GM21576 (cell line): ENCODE measurements at regions not wholly inside any gene's neighbourhood (a gene's known extent, or its start where the extent isn't known, plus 50 kb on each side); places are given as distances from the start of the nearest gene placed in this dataset.

ENCODE experiments used
- ATAC-seq: cut with Tn5 transposase; IDR thresholded peaks from one replicate; pipeline ENCODE4 v1.9.1; 2021; ENCODE audit warnings: mild to moderate bottlenecking, moderate library complexity; ENCODE audit not compliant: unreplicated experiment

DNA sequence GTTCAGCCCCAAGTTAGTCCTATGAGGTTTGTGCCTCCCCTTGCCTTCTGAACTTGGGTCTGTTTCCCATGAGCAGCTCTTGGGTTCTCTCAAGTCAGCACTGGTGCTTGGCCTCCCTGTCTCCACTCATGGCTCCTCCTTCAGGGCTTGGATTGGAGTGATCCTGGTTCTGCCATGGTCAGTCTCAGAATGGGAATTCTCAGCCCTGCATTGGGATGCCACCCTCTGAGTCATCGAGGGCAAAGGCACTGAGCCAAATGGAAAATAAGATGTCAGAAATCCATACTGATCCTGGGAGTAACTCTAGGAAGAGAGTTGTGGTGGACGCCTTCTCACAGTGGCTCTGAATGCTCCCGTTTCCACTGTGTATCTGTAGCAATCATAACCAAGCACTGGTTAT, 233.4 kb upstream of the HABP2 start:
- no peak for ATAC-seq

DNA sequence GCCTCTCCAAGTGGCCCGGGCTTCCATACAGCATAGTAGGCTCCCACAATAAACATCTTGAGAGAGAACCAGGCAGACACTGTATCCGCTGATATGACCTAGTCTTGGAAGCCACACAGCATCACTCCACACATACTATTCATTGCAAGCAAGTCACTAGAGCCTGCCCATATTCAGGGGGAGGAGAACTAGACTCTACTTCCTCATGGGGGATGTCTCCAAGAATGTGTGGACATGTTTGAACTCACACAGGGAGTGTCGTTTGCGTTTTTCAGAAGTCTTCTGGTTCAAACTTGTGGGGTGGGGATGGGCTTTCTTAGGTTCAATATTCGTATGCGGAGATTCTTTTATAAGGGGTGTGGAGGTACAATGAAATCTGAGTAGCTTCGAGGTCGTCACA, 232.6 kb upstream of the HABP2 start:
- no peak for ATAC-seq

DNA sequence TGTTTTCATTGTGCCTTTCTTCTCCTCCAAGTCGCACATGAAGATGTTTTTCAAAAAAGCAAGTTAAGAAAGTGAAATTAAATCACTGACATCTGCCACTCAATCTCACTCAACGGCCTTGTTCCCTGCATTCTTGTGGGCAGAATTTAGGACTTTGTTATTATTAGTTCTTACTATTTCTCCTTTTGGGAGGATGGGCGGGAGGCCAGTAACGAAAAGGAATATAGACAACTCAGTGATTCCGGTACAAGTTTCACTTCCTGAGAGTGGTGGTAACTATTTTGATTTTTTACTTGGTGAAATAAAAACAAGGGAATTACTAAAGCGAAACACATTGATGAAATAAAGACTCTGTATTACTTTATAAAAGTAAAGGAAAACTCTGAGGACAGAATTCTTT, 231.9 kb upstream of the HABP2 start:
- no peak for ATAC-seq

DNA sequence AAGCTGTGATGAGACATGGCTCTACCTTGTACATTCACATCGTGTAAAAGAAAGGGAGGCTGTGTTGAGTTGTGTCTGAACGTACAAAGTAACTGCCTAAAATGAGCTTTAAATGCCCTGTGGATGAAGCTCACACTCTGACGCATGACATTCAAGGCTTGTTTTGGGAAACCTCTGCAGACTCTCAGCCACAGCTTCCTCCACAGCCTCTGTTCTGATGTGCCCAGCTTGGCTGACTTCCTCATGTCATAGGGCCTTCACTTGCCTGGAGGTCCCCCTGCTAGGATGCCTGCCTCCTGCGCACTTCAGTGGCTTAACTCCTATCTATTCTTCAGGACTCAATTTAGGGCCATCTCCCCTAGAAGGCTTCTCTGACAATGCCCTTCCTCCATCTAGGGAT, 230.0 kb upstream of the HABP2 start:
- no peak for ATAC-seq

DNA sequence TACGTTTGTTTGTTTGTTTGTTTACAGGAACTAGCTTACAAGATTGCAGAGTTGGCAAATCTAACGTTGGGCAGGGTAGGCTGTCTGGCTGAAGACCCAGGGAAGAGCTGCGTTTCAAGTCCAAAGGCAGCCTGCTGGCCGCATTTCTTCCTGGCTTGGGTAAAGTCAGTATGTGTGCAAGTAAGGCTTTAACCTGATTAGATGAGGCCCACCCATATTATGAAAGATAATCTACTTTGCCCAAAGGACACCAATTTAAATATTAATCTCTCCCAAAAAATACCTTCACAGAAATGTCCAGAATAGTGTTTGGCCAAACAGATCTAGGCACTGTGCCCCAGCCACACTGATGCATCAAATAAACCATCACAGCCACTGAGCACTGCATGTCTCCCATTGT, 228.9 kb upstream of the HABP2 start:
- no peak for ATAC-seq

DNA sequence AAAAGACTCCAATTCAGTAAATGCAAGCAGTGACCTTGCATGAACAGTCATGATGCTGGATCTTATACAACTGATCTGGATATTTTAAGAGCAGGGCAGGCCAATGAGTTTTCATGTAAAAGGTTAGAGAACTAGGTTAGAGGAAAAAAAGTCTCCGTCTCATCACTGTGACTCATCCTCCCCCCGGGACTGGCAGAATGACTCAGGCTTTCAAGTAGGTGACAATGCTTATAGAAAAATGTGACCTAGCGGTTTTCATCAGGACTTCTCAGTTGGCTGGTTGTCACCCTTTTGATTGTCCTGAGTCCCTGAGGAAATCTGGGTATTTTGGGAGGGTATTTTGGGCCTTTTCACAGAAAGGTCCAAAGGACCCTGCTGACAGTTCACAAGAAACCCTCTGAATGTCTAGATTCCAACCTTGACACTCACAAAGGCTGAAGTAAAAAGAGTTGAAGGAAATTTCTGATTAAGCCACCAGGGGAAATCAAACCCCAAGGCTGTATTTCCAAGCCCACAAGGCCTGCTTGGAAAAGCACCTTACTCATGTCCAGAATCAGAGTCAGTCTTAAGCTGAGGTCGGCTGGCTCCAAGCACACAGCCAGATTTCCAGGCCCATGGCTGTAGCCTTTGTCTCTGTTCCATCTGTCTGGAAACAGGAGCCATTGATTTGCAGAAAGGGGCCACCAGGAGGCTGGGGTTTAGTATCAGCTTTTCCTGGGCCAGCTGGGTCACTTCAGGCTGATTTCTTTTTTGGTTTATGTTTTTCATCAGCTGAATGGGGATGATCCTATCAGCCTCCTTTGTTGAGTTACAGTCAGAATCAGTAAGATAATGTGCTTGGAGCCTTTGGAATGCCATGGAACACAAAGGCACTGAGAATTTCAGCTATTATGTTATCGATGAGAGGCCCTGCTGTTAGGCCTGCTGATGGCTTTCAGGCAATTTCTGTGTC, 226.4 kb upstream of the HABP2 start:
- ATAC-seq, result peak; percentile 92

DNA sequence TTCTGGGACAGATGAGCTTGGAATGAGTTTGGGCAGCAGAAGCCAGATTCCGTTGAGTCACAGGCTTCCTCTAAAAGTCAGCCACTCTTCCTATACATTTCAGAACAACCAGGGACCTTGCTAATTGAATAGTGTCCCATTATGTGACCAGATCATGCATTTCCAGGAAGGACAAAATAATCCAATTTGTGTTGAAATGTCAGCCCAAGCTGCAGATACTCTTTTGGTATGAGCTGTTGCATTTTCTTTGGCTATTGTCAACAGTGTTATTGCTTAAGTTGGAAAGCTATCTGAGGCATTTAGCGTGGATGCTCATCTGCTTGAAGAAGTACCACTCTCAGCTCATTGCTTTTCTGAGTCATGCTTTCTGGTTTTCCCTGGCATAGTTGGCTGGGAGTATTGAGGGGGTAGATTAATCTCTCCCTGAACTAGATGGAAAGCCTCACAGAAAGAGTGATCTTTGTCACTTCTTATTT, 223.7 kb upstream of the HABP2 start:
- ATAC-seq, result no peak

DNA sequence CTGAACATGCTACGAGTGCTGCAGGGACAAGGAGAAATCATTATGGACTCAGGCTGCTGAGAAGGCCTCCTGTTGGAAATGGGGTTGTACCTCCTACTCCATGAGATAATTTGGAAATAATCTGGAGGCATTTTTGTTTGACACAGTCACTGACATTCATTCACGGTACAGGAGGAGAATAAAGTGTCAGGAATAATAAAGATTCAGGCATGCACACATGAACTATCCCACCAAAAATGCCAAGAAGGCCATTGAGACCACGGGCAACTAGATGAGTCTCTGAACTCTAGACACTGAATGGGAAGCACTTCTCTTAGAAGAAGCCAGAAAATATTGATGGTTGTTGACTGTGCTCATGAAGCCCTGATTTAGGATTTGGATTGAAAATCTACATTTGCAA, 220.9 kb upstream of the HABP2 start:
- ATAC-seq, result no peak

DNA sequence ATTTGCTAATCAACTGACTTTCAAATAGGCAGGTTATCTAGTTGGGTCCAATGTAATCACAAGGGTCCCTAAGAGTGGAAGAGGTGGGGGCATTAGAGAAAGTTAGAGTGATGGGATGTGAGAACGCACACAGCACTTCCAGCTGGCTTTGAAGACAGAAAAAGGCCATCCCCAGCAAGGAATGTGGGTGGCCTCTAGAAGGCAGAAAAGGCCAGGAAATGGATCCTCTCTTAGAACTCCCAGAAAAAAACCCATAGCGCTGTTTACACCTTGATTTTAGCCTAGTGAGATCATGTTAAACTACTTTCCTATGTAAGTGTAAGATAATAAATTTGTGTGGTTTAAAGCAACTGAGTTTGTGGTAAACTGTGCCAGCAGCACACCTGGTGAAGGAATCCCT, 219.5 kb upstream of the HABP2 start:
- ATAC-seq, result no peak

DNA sequence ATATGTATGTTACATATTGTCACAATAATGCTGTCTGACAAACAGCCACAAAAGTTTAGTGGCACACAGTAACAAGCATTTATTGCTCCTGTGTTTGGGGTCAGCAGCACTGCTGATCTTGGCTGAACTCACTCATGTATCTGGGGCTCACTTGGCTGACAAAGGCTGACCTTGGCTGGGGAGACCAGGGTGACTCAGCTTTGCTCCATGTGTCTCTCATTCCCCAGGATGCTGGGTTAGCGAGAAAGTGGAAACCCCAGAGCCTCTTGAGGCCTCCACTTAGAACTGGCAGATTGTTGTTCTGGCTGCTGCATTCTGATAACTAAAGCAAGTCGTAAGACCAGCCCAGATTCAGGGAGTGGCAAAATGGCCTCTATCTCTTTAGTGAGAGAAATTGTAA, 217.3 kb upstream of the HABP2 start:
- no peak for ATAC-seq

DNA sequence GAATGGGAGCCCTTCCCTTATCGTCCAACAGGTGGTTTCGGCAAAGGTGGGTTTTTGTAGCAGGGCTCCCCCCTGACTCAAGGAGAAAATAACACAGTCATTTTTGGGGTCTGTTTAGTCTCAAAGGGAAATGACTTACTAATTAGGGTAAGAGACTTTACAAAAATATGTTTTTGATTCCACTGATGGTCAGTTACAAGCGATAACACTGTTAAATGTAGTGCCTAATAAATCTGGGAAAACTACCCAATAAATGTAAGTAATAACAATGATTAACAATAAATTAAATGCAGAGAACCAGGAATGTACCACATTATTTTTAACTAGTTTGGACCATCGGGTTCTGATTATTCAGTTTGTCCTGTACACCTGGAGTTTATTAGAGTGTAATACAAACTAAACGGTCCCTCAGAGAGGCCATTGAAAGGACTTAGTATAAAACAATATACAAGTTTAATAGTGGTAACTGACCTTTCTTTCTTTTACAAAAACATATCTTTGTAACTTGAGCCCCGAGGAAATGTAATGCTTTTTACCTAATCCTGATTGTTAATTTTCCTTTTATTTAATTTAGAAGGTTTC, 216.2 kb upstream of the HABP2 start:
- ATAC-seq, result no peak

DNA sequence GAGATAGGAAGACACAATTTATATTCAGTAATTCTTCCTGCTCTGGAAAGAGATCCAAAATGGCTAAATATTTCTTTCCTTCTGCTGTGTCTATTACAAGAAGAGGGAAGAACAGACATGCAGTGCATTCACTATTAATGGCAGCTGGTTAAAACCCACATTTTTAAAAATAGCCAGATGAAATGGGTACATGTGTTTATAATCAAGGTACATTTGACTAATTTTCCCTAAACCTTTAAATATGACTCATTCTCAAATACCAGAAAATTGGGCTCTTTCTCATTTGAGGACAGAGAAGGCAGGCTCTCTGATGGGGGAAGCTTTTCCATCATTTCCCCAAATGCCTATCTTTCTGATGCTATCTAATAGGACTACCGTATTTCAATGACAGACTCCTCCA, 215.7 kb upstream of the HABP2 start:
- no peak for ATAC-seq

DNA sequence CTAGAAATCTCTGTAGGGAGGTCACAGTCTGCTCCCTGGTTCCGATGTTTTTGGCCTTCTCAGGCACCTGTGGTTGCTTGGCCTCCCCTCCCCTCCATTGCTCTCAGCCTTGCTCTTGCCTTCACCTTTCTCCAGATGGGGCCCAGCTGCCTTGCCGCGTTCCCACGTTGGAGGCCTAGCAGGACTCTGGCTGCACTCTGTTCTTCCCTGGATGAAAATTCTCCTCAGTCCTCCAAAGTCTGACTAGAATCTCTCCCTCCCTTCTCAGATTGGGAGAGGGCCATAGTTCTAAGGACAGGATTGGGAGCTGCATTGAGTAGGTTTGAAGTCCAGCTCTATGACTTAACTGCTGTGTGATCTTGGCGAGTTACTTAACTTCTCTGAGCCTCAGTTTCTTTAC, 213.7 kb upstream of the HABP2 start:
- no peak for ATAC-seq

DNA sequence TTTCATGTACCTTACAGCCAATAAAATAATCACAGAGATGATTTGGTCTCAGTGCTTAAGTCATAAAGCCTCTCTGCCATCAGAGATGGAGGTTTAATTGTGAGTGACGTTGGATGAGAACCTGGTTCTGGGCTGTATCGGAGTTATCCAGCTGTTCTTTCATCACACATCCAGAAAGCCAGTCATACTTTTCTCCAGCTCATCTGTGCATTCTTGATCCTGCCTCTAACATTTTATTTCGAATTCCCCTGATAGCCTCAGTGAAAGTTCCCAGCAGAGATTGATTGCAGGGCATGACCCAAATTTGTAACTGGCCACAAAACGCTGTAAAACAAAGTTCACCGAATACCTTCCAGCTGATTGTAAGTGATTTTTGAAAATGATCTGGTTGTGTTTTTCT, 212.6 kb upstream of the HABP2 start:
- ATAC-seq, result no peak

DNA sequence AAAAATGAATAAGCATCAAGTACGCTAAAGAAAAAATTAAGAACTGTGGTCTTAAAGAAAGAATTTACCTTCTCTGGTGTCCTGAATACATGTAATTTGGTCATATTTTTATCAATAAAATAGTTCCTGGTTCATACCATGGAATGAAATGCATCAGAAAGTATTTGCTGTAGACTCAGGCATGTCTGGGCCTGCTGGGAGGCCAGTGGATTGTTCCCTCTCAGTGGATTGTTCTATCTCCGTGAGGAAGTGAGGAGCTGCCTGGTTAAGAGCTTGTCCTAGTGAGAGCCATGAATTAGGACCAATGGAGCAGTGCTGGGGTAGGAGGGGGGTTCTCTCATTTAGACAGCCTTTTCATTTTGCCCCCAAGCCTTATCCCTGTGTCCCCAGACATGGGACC, 211.7 kb upstream of the HABP2 start:
- ATAC-seq, result no peak

DNA sequence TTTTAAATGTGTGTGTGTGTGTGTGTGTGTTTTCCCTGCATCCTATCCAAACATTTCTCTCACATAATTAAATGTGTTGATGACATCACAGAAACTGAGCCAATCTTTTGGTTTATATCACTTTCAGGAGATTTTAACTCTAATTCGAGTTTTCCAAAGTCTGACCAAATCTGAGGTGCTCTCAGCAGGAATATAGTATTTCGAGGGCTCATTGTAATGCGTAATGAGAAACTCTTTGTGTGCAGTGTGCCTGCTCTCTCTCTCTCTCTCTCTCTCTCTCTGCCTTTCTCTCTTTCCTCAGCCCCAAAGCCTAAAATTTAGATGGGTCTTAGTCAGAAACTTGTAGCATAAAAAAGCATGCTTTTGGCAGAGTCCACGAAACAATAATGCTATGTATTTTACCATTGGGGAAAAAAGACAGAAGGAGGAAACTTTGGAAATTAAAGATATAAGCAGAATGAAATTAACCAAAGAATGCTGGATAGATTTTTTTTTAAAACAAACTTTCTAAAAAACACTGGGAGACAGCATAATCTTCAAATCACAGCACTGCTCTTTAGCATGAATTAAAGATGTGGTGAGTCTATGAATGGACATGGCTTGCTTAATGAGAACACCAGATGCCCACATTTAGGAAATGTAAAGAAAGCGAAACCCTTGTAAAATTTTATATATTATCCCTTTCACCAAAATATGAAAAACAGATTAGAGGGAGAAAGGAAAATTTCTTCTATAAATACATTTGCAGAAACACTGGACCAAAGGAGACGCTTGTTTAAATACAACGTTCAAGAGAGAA, 206.8 kb upstream of the HABP2 start:
- ATAC-seq, result no peak

DNA sequence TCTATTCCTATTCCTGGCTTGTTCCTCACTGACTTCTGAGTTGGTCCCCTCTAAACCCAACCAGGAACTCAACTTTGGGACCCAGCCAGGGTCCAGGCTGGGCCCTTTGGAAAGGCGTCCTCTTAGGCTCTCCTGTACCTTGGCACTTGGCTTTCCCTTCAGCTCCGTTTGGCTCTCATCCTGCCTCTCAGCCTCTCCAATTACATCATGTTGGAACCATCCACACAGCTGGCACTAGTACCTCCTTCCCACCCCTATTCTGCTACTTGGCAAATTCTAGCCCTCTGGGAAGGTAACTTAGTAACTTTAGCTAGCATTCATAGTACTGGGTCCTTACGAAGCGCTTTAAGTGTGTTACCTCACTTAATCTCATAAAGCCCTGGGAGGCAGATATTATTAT, 205.3 kb upstream of the HABP2 start:
- ATAC-seq, result no peak

DNA sequence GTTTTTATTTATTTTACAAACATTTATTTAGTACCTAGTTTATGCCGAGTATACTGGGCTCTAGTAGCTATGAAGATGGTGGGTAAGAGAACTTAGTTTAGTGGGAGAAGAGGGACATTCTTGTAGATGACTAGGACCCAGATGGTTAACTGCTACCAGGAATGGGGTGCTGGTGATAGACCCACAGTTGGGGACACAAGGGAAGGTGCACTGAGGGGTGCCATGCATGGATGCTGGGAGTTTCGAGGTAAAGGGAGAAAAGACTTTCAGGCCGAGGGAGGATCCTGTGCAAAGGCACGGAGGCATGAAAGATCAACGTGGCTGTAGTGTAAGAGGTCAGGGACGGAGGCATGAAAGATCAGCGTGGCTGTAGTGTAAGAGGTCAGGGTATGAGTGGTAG, 204.2 kb upstream of the HABP2 start:
- ATAC-seq, result no peak

DNA sequence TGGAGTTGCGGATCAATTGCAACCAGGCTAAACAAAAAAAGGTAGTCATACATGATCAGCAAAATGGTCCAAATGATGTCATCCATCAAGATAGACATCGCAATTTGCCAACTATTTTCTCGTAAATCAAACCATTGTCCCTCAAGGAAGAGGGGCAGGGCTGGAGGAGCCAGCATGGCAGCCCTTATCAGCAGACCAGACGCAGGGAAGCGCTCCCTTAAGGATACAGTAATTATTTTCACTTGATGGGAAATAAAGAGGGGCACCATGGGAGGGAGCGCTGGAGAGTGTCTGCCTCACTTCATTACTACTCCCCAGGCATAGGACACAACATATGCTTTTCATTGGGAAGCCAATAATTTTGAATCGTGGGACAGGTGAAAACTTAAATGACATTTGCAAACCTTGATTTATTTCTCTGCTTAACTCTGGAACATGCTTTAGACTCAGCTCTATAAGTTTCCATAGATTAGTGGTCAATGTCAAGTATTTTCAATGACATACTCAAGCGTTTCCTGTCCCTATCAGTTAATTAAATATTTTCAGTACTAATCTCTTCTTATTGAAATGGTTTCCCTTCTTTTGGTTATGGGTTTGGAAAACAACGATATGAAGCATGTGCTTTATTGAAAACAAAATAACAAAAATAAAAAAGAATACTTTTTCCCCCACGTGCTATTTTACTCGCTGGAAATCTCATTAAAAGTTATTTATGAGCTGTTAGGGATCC, 202.4 kb upstream of the HABP2 start:
- ATAC-seq, result no peak

DNA sequence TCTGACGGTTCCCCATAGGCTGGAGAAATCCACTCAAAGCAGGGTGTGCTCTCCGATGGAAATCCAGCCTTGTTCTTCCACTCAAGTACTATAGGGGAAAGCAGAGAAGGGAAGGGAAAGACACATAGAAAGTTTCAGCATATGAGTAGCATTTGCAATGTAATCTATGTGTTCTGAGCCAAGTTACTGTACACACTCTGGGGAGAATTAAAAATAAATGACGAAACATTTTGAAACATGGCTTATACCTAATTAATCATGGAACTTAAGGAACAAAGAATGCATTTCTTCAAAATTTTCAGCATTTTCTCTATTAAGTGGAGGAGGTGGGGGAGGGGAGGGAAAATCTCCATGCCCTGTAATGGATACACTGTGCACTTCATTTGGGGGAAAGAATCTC, 198.1 kb upstream of the HABP2 start:
- ATAC-seq, result no peak
